Astrocyte of the hippocampus (primary cell): ENCODE measurements at regions not wholly inside any gene's neighbourhood (a gene's known extent, or its start where the extent isn't known, plus 50 kb on each side); places are given as distances from the start of the nearest gene placed in this dataset.

Experiments used
- DNase-seq: peaks from one replicate; pipeline ENCODE4 v3.0.0; 2011; ENCODE audit warnings: low read depth, low spot score

GRCh38 chr16:65521633-65522328 is 399.9 kb upstream of the CDH11 start:
- peak; percentile 75 for DNase-seq

GRCh38 chr16:65519402-65519801 is 397.5 kb upstream of the CDH11 start:
- no peak for DNase-seq

DNA sequence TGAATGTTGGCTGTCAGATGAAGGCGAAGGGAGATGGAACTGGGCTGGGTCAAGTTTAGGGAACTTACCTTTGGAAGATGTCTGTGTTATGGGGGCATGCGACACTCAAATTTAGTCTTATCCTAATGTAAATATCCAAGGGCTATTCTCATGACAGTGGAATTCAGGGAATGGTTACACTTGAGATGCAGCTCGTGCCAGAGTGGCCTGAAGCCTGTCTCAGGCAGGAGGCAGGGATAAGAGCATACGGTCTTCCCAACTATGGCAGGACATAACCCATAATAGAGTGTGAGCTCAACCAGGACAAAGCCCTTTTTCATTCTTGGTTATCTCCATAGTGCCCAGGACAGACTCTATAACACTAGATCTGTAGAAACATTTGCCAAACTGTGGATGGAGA is 393.3 kb upstream of the CDH11 start:
- DNase-seq = no peak

GRCh38 chr16:65510850-65511249 is 389.0 kb upstream of the CDH11 start:
- peak; percentile 57 for DNase-seq

DNA sequence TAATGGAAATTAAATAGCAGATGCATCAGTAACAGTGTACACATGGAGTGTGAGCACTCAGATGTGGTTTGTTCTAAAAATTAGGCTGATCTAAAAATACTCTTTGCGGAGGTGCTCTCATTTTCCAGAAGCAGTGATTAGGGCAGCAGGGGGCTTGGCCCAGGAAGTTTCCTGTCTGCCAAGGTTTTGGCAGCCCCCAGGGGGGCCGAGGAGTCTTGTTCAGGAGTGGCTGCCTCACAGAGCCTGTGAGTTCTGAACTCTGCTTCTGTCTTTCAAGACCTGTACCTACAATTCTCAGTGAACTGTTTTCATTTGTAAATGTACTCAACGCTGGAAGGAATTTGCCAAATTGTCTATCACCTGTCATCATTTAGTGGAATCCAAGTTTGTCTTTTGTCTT is 388.4 kb upstream of the CDH11 start:
- DNase-seq = peak; percentile 16

DNA sequence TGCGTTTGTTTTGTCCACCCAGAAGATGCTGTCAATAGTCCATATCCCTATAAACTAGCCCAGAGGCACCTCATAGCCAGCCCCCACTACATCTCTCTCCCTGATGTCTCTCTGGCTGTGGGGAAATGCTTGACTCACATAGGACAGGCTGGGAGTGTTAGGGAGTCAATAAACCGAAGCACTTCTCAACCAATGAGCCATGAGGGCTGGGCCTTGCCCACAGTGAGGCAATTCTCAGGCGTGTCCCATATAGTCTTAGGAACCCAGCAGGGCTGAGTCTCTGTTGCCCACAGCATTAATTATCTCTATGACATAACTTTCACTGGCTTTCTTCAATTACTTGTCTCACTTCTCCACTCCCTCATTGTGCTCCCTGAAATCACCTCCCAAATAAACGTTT is 387.3 kb upstream of the CDH11 start:
- DNase-seq = no peak

GRCh38 chr16:65500919-65501318 is 379.1 kb upstream of the CDH11 start:
- no peak for DNase-seq

DNA sequence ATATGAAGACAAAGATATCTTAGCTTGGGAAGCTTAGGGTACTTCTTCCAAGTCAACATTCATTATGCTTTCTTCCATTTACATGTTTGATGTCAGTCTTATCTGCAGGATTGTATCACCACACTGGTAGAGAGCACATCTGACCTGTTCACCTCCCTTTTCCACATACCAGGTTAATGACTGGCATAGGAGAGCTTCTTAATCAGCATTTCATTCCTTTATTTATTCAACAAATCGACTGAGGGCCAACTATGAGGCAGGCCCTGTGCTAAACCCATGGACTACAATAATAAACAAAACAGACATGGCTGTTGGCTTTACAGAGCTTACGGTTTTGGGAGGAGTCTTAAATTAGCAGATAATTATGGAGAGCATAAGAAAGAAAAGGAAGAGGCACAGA is 378.1 kb upstream of the CDH11 start:
- DNase-seq = no peak

DNA sequence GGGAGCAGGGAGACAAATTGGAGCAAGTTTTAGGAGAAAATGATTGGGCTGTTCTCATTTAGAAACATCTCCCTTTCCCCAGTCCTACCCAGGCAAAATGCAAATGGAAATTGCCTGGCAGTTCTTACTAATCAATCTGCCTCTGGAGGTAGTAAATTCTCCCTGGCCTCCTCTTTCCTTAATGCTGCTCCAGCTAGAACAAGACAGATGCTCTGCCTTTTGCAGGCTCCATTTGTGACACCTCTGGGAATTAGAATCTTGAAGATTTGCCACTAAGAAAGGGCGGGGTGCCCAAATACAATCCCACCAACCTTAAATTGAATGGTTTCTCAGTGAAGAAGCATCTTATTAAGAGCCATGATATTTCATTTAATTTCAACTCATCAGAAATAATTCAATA is 377.7 kb upstream of the CDH11 start:
- DNase-seq = no peak

GRCh38 chr16:65497571-65497970 is 375.7 kb upstream of the CDH11 start:
- peak; percentile 72 for DNase-seq

- no peak for DNase-seq
Measured at GRCh38 chr16:65495106-65495505, 373.2 kb upstream of the CDH11 start.

- no peak for DNase-seq
Measured at GRCh38 chr16:65494609-65495008, 372.7 kb upstream of the CDH11 start.

GRCh38 chr16:65494080-65494479 is 372.2 kb upstream of the CDH11 start:
- DNase-seq = no peak

DNA sequence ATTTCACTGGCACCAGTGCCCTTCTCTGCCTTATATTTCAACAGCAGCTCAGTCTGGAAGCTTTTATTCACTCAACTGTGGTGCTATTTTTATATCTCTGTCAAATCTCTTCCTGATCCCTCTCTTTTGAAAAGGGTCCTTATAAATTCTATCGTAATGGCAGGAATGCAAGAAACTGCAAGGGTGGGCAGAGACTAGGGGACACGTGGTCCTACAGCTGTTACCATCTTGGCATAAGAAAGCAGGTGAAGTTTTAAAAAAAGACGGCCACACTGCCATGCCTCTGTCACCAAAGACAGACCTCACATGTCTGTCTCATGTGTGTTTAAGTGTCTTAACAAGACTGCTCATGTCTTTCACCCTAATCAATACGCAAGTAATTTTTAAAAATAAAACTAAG is 368.4 kb upstream of the CDH11 start:
- DNase-seq = no peak

GRCh38 chr16:65489531-65490023 is 367.7 kb upstream of the CDH11 start:
- DNase-seq = no peak

- no peak for DNase-seq
Measured at GRCh38 chr16:65487231-65487630, 365.4 kb upstream of the CDH11 start.

GRCh38 chr16:65481956-65482355 is 360.1 kb upstream of the CDH11 start:
- DNase-seq = no peak

- no peak for DNase-seq
Measured at GRCh38 chr16:65480281-65481091, 358.6 kb upstream of the CDH11 start.

DNA sequence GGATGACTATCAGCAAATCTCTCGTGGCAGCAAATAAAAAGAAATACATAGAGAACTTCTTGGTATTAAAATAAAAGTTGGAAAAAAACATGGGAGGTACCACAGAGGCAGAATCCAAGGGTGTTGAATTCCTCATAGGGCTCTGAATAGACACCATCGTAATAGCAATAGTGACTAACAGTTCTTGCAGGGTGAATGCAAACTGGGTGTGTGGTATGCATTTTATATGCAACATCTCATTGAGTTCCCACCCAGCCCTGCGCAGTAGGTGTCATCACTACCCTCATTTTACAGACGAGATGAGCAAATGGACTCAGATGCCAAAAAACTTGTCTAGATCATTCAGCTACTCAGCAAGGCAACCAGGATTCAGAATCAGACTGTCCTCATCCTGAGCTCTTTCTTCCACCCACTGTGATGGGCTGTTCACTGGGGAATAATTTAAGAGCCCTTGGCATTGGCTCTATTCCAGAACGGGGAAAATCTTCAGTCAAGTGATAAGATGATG is 354.6 kb upstream of the CDH11 start:
- no peak for DNase-seq

DNA sequence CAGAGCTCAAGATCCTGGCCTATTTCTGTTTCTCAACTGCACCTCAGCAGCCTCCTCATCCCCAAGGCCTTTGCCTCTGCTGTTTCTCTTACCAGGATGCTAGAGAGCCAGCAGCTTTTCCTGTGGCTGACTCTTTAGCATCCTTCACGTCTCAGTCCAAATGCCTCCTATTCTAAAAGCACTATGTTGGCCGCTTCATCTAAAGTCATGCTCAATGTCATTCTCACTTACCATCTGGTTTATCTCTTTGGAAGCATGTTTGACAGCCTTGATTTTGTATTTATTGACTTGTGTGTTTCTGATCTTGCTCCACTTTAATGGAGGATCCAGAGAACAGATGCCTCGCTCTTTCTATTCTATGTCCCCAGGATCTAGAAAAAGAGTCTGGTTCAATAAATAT is 351.8 kb upstream of the CDH11 start:
- DNase-seq = no peak

GRCh38 chr16:65469116-65469515 is 347.3 kb upstream of the CDH11 start:
- DNase-seq = no peak

DNA sequence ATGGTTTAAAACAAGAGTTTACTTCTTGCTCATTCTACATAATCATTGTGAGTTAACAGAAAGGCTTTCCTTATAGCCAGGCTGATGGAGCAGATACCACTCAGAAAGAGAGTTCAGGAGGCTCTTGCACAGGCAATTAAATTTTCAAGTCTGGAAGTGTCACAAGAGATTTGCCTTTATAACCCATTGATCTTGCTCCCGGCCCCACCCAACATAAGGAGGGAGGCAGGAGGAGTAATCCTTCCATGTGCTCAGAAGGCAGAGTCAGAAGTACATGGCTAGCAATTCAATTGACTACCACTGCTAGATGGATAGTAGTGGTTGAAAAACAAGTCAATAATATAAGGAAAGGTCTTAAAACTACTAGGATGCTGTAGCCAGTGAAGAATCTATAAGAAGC is 346.3 kb upstream of the CDH11 start:
- no peak for DNase-seq
